WERI-Rb-1 (cell line): ENCODE measurements at regions not wholly inside any gene's neighbourhood (a gene's known extent, or its start where the extent isn't known, plus 50 kb on each side); places are given as distances from the start of the nearest gene placed in this dataset.

Experiments used
- DNase-seq: peaks from one replicate; pipeline ENCODE4 v3.0.0-alpha.2; 2020
- H3K27ac ChIP-seq: fragments of 250-450 bp; sonication (Bioruptor Pico); 2 replicates; pipeline ENCODE4 v1.5.1; 2020; ENCODE audit warnings: mild to moderate bottlenecking, moderate library complexity
- H3K27me3 ChIP-seq: fragments of 250-450 bp; sonication (Bioruptor Pico); 2 replicates; pipeline ENCODE4 v1.5.1; 2021; ENCODE audit warnings: mild to moderate bottlenecking, low read depth, moderate library complexity; ENCODE audit not compliant: insufficient read depth, severe bottlenecking
- H3K36me3 ChIP-seq: fragments of 250-450 bp; sonication (Bioruptor Pico); 2 replicates; pipeline ENCODE4 v1.5.1; 2020; ENCODE audit warnings: mild to moderate bottlenecking, moderate library complexity
- H3K4me3 ChIP-seq: 2 replicates; pipeline ENCODE4 v1.5.1; 2011; ENCODE audit warnings: low read depth, mild to moderate bottlenecking, control low read depth, low read length
- H3K9me3 ChIP-seq: fragments of 250-450 bp; sonication (Bioruptor Pico); 2 replicates; pipeline ENCODE4 v1.5.1; 2021; ENCODE audit warnings: mild to moderate bottlenecking, moderate library complexity; ENCODE audit not compliant: severe bottlenecking
- CTCF ChIP-seq: IDR thresholded peaks from 2 replicates; pipeline ENCODE4 v1.5.1; 2011; ENCODE audit warnings: low read depth, mild to moderate bottlenecking, control low read depth, inconsistent platforms, low read length

- TF ChIP-seq CTCF, result no peak
- Histone ChIP-seq H3K4me3 (no peak overlapping the region), H3K27ac (no peak overlapping the region), H3K36me3 (no peaks in the 10 kb centered on the region), H3K9me3 (no peaks in the 10 kb centered on the region), H3K27me3 (no peaks in the 10 kb centered on the region)
- DNase-seq, result no peak
Measured at GRCh38 chr10:4683137-4683536, 142.9 kb upstream of the AKR1E2 start.

- H3K36me3 ChIP-seq, result no peaks in the 10 kb centered on the region
- DNase-seq, result no peak
- no peaks in the 10 kb centered on the region for H3K9me3 ChIP-seq
- no peaks in the 10 kb centered on the region for H3K27me3 ChIP-seq
- H3K4me3 ChIP-seq, result no peak overlapping the region
- no peak overlapping the region for H3K27ac ChIP-seq
- no peak for TF ChIP-seq CTCF
Measured at GRCh38 chr10:4678951-4679671, 146.9 kb upstream of the AKR1E2 start.

GRCh38 chr10:4678023-4678950 lies 147.7 kb upstream of the AKR1E2 start:
- no peaks in the 10 kb centered on the region for H3K27me3 ChIP-seq
- no peak for TF ChIP-seq CTCF
- H3K4me3 ChIP-seq, result no peak overlapping the region
- no peak overlapping the region for H3K27ac ChIP-seq
- no peaks in the 10 kb centered on the region for H3K9me3 ChIP-seq
- no peaks in the 10 kb centered on the region for H3K36me3 ChIP-seq
- DNase-seq, result no peak

- Histone ChIP-seq H3K27me3 (no peaks in the 10 kb centered on the region), H3K4me3 (no peak overlapping the region), H3K9me3 (no peaks in the 10 kb centered on the region), H3K36me3 (no peaks in the 10 kb centered on the region), H3K27ac (no peak overlapping the region)
- no peak for DNase-seq
- TF ChIP-seq CTCF, result no peak
Measured at GRCh38 chr10:4677296-4678021, 148.5 kb upstream of the AKR1E2 start.

- no peak for TF ChIP-seq CTCF
- no peaks in the 10 kb centered on the region for H3K9me3 ChIP-seq
- H3K36me3 ChIP-seq, result no peaks in the 10 kb centered on the region
- DNase-seq, result no peak
- no peak overlapping the region for H3K4me3 ChIP-seq
- H3K27ac ChIP-seq, result no peak overlapping the region
- H3K27me3 ChIP-seq, result no peaks in the 10 kb centered on the region
Measured at GRCh38 chr10:4676566-4676965, 149.4 kb upstream of the AKR1E2 start.
